Ishikawa (cell line): ENCODE measurements at regions not wholly inside any gene's neighbourhood (a gene's known extent, or its start where the extent isn't known, plus 50 kb on each side); places are given as distances from the start of the nearest gene placed in this dataset.

Source experiments
- CEBPB ChIP-seq: IDR thresholded peaks from 2 replicates; pipeline ENCODE4 v1.6.1; 2012
- EGR1 ChIP-seq: IDR thresholded peaks from 2 replicates; pipeline ENCODE4 v1.6.1; 2012
- EP300 ChIP-seq: IDR thresholded peaks from 2 replicates; pipeline ENCODE4 v1.6.1; 2012; ENCODE audit warnings: borderline replicate concordance
- RAD21 ChIP-seq: IDR thresholded peaks from 2 replicates; pipeline ENCODE4 v1.6.1; 2012; ENCODE audit warnings: low read depth
- REST ChIP-seq: IDR thresholded peaks from 2 replicates; pipeline ENCODE4 v1.6.1; 2012; ENCODE audit warnings: low read depth, mild to moderate bottlenecking
- TAF1 ChIP-seq: IDR thresholded peaks from 2 replicates; pipeline ENCODE4 v1.6.1; 2012; ENCODE audit warnings: low read depth, mild to moderate bottlenecking
- YY1 ChIP-seq: IDR thresholded peaks from 2 replicates; pipeline ENCODE4 v1.6.1; 2012; ENCODE audit warnings: low read depth
- TF ChIP-seq, protein P1 (sequence below): IDR thresholded peaks from 2 replicates; pipeline ENCODE4 v1.6.1; 2012

DNA sequence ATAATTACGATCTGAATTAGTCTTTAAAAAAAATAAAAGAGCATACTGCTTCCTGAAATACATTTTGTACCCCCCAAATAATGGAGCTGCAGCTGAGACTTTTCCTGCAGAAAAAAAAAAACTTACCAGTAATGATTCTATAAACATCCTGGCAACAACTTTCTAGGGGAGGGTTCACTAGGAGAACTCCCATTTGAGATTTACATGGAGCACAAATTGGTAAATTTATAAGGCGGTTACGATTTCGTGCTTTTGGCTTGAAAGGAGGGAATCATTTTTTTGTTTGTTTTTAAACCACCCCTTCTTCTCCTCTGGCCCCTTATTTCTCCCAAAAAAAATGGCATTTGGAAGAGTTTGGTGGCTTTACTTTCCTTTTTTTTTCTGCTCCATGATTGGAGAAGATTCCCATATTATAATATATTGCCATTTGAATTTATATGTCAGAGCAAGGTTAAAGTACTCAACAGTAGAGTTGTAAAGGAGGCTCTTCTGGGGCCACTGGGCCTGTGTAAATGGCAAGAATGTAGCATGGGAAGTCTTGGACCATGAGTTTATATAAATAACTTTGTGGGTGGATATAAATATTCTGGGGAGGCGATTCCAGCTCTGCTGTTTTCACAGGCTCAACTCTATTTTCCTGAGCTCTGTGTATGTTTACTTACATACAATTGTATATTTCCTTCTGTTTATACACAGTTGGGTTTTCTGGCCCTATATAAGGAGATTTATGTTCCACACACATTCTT lies 159.9 kb downstream of the CSNK1G3 start:
- TF ChIP-seq EP300 (no peak), REST (no peak), CEBPB (no peak), EGR1 (no peak), YY1 (no peak), TAF1 (no peak), RAD21 (no peak)
- TF ChIP-seq, protein P1, sequence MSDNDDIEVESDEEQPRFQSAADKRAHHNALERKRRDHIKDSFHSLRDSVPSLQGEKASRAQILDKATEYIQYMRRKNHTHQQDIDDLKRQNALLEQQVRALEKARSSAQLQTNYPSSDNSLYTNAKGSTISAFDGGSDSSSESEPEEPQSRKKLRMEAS: no peak
